ENCODE measurements at regions not wholly inside any gene's neighbourhood (a gene's known extent, or its start where the extent isn't known, plus 50 kb on each side); places are given as distances from the start of the nearest gene placed in this dataset.

- Mint-ChIP-seq H3K9me3 (ENCODE audit: unreplicated experiment) (no peaks in the 10 kb centered on the region), H3K27me3 (ENCODE audit: insufficient read depth, unreplicated experiment) (peaks cover 22% of the 10 kb centered on the region), H3K27ac (ENCODE audit: unreplicated experiment) (no peak overlapping the region), H3K36me3 (ENCODE audit: insufficient read depth, unreplicated experiment) (no peaks in the 10 kb centered on the region), H3K4me3 (ENCODE audit: unreplicated experiment) (no peak overlapping the region), H3K4me1 (ENCODE audit: low read depth, unreplicated experiment) (no peaks in the 10 kb centered on the region)
- no peaks in the 10 kb centered on the region for H3K4me1 ChIP-seq
- intact Hi-C loops (cut with micrococcal nuclease; ENCODE audit: unreplicated experiment) = no loop called here
- TF ChIP-seq CTCF (IDR thresholded peaks at IDR 0.05; ENCODE audit: insufficient read depth in 1 of 2, low read depth in 1 of 2, low read length in 1 of 2, severe bottlenecking in 1 of 2, unreplicated experiment in 1 of 2) = no peak
- H3K4me3 ChIP-seq (ENCODE audit: low read depth, low read length) = no peak overlapping the region
- no peaks in the 10 kb centered on the region for H3K9me3 ChIP-seq
- POLR2A ChIA-PET = no interaction called here
- BruUV-seq (replicated peaks) = no TSS peak
- no peak for DNase-seq
- H3K27me3 ChIP-seq (replicated peaks; ENCODE audit: control insufficient read depth, insufficient read depth, low read length) = no peaks in the 10 kb centered on the region
- CTCF ChIA-PET = no interaction called here
- no peaks in the 10 kb centered on the region for H3K36me3 ChIP-seq (ENCODE audit: control insufficient read depth, insufficient read depth, low read length)
Measured at GRCh38 chr16:26950636-26951035, 116.1 kb upstream of the C16orf82 start.

- no peak overlapping the region for H3K4me3 Mint-ChIP-seq (ENCODE audit: unreplicated experiment)
- peaks cover 20% of the 10 kb centered on the region for H3K27me3 Mint-ChIP-seq (ENCODE audit: insufficient read depth, unreplicated experiment)
- H3K4me1 Mint-ChIP-seq (ENCODE audit: low read depth, unreplicated experiment) = no peaks in the 10 kb centered on the region
- DNase-seq = no peak
- H3K9me3 ChIP-seq = no peaks in the 10 kb centered on the region
- H3K36me3 ChIP-seq (ENCODE audit: control insufficient read depth, insufficient read depth, low read length) = no peaks in the 10 kb centered on the region
- intact Hi-C loops (cut with micrococcal nuclease; ENCODE audit: unreplicated experiment) = no loop called here
- no peak for TF ChIP-seq CTCF (IDR thresholded peaks at IDR 0.05; ENCODE audit: insufficient read depth in 1 of 2, low read depth in 1 of 2, low read length in 1 of 2, severe bottlenecking in 1 of 2, unreplicated experiment in 1 of 2)
- no peaks in the 10 kb centered on the region for H3K36me3 Mint-ChIP-seq (ENCODE audit: insufficient read depth, unreplicated experiment)
- ChIA-PET POLR2A (no interaction called here), CTCF (no interaction called here)
- H3K27ac Mint-ChIP-seq (ENCODE audit: unreplicated experiment) = no peak overlapping the region
- H3K9me3 Mint-ChIP-seq (ENCODE audit: unreplicated experiment) = peaks cover 2% of the 10 kb centered on the region
- no TSS peak for BruUV-seq (replicated peaks)
- no peaks in the 10 kb centered on the region for H3K27me3 ChIP-seq (replicated peaks; ENCODE audit: control insufficient read depth, insufficient read depth, low read length)
- H3K4me3 ChIP-seq (ENCODE audit: low read depth, low read length) = no peak overlapping the region
- no peaks in the 10 kb centered on the region for H3K4me1 ChIP-seq
Measured at GRCh38 chr16:26951950-26952349, 114.8 kb upstream of the C16orf82 start.

GRCh38 chr16:26952411-26952810 is 114.3 kb upstream of the C16orf82 start:
- no peak for TF ChIP-seq CTCF (IDR thresholded peaks at IDR 0.05; ENCODE audit: insufficient read depth in 1 of 2, low read depth in 1 of 2, low read length in 1 of 2, severe bottlenecking in 1 of 2, unreplicated experiment in 1 of 2)
- Mint-ChIP-seq H3K4me1 (ENCODE audit: low read depth, unreplicated experiment) (no peaks in the 10 kb centered on the region), H3K27ac (ENCODE audit: unreplicated experiment) (no peak overlapping the region), H3K4me3 (ENCODE audit: unreplicated experiment) (no peak overlapping the region), H3K36me3 (ENCODE audit: insufficient read depth, unreplicated experiment) (no peaks in the 10 kb centered on the region), H3K27me3 (ENCODE audit: insufficient read depth, unreplicated experiment) (peaks cover 20% of the 10 kb centered on the region), H3K9me3 (ENCODE audit: unreplicated experiment) (peaks cover 7% of the 10 kb centered on the region)
- Histone ChIP-seq H3K27me3 (replicated peaks; ENCODE audit: control insufficient read depth, insufficient read depth, low read length) (no peaks in the 10 kb centered on the region), H3K9me3 (no peaks in the 10 kb centered on the region), H3K36me3 (ENCODE audit: control insufficient read depth, insufficient read depth, low read length) (no peaks in the 10 kb centered on the region), H3K4me3 (ENCODE audit: low read depth, low read length) (no peak overlapping the region), H3K4me1 (no peaks in the 10 kb centered on the region)
- POLR2A ChIA-PET = no interaction called here
- BruUV-seq (replicated peaks) = no TSS peak
- CTCF ChIA-PET = no interaction called here
- intact Hi-C loops (cut with micrococcal nuclease; ENCODE audit: unreplicated experiment) = no loop called here
- no peak for DNase-seq
